NB4 (cell line): ENCODE measurements at regions not wholly inside any gene's neighbourhood (a gene's known extent, or its start where the extent isn't known, plus 50 kb on each side); places are given as distances from the start of the nearest gene placed in this dataset.

Experiments
- MYC ChIP-seq: IDR thresholded peaks from 2 replicates; pipeline ENCODE4 v1.6.1; 2011; ENCODE audit warnings: low read depth, low read length
- TF ChIP-seq, protein P1 (sequence below): IDR thresholded peaks from one replicate; pipeline ENCODE4 v1.5.1; 2012; ENCODE audit warnings: low read depth, low read length

DNA sequence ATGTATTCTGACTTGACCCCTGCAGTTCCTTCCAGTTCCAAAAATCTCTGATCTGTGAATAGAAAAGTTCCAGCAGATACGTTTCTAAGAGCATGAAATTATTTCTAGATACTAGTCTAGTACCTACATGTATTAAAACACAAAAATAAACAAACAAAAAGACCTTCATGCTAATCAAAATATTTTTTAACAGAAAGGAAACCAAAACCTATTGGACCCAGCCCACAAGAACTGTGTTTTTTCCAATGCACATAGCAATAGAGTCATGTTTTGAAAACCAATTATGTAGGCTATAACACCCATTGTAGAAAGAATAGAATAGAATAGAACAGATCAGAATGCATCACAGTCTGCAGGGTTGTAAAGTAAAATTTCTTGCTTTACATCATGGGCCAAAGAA is 158.6 kb upstream of the TNFAIP3 start:
- TF ChIP-seq, protein P1, sequence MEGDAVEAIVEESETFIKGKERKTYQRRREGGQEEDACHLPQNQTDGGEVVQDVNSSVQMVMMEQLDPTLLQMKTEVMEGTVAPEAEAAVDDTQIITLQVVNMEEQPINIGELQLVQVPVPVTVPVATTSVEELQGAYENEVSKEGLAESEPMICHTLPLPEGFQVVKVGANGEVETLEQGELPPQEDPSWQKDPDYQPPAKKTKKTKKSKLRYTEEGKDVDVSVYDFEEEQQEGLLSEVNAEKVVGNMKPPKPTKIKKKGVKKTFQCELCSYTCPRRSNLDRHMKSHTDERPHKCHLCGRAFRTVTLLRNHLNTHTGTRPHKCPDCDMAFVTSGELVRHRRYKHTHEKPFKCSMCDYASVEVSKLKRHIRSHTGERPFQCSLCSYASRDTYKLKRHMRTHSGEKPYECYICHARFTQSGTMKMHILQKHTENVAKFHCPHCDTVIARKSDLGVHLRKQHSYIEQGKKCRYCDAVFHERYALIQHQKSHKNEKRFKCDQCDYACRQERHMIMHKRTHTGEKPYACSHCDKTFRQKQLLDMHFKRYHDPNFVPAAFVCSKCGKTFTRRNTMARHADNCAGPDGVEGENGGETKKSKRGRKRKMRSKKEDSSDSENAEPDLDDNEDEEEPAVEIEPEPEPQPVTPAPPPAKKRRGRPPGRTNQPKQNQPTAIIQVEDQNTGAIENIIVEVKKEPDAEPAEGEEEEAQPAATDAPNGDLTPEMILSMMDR = no peak
- TF ChIP-seq MYC = no peak
